K562 (cell line): ENCODE measurements at regions not wholly inside any gene's neighbourhood (a gene's known extent, or its start where the extent isn't known, plus 50 kb on each side); places are given as distances from the start of the nearest gene placed in this dataset.

Source experiments
- ATAC-seq: fragments of 200-7000 bp; cut with Tn5 transposase; 3 replicates; pipeline ENCODE4 v1.9.1; 2020; ENCODE audit warnings: moderate library complexity
- BruUV-seq: library from RNA; stranded (reverse); fragments of 400-500 nt; replicated peaks from 2 replicates; lab custom pipeline; 2021; lab: Mats Ljungman, UMichigan
- CTCF ChIA-PET: fragments of 300-600 bp; formaldehyde crosslinking; extraction: SDS; loops from one replicate; lab custom pipeline; 2021; ENCODE audit warnings: low intra/inter-chr PET ratio; lab: Yijun Ruan, JAX
- POLR2A ChIA-PET: fragments of 300-600, 350-650 bp; sonication (Branson Sonifier 250); formaldehyde crosslinking; extraction: SDS; loops from one replicate; lab custom pipeline; 2021; ENCODE audit warnings: antibody characterized with exemption, inconsistent platforms; lab: Yijun Ruan, JAX
- DNase-seq, 4 experiments: peaks; one replicate each; pipeline versions ENCODE4 v3.0.0 to v3.0.0-alpha.2; 2011 to 2018; ENCODE audit warnings: low spot score in 3 of 4, mixed read lengths in 3 of 4; ENCODE audit errors: extremely low read depth in 1 of 4
- FAIRE-seq: peaks from 2 replicates; lab custom pipeline; 2011; peaks lifted over from hg19 to GRCh38; lab: Jason Lieb, UNC
- H2AFZ ChIP-seq: 2 replicates; pipeline ENCODE4 v1.6.0; 2011; ENCODE audit warnings: low read depth, low read length, control low read depth, inconsistent platforms
- H3K27ac ChIP-seq: fragments of 200-600 bp; 3 replicates; pipeline ENCODE4 v1.8.0; 2011; ENCODE audit warnings: low read depth, mild to moderate bottlenecking, control low read depth, inconsistent platforms, low read length, moderate library complexity, mixed read lengths; ENCODE audit errors: extremely low read depth
- H3K27me3 ChIP-seq, 2 experiments: fragments of 300-600 bp in 1 of 2; 2 replicates in 1 of 2; 3 replicates in 1 of 2; pipeline versions ENCODE4 v1.6.0 to v1.8.0; 2011; ENCODE audit warnings: inconsistent platforms in 2 of 2, low read length in 2 of 2, mild to moderate bottlenecking in 1 of 2, mixed read lengths in 1 of 2, moderate library complexity in 1 of 2; ENCODE audit not compliant: control insufficient read depth in 2 of 2, insufficient read depth in 2 of 2
- H3K36me3 ChIP-seq: fragments of 300-600 bp; 3 replicates; pipeline ENCODE4 v1.8.0; 2011; ENCODE audit warnings: mild to moderate bottlenecking, low read length, inconsistent platforms; ENCODE audit not compliant: control insufficient read depth, insufficient read depth
- H3K4me1 ChIP-seq, 2 experiments: fragments of 200-600 bp in 1 of 2; replicated peaks in 1 of 2; 2 replicates in 1 of 2; 3 replicates in 1 of 2; pipeline versions ENCODE4 v1.5.1 to v1.8.0; 2011; ENCODE audit warnings: inconsistent platforms in 2 of 2, low read length in 2 of 2, mild to moderate bottlenecking in 1 of 2, mixed read lengths in 1 of 2, moderate library complexity in 1 of 2; ENCODE audit not compliant: control insufficient read depth in 2 of 2, insufficient read depth in 2 of 2
- H3K4me2 ChIP-seq: 2 replicates; pipeline ENCODE4 v1.6.1; 2011; ENCODE audit warnings: low read length, control low read depth, inconsistent platforms, mixed read lengths; ENCODE audit not compliant: insufficient read depth
- H3K4me3 ChIP-seq: fragments of 200-600 bp; sonication (generic), shearing (Covaris generic); 2 replicates; pipeline ENCODE4 v1.5.1; 2016; ENCODE audit warnings: control low read depth, inconsistent platforms
- H3K79me2 ChIP-seq: fragments of 200-600 bp; 3 replicates; pipeline ENCODE4 v1.8.0; 2011; ENCODE audit warnings: low read length, inconsistent platforms; ENCODE audit not compliant: control insufficient read depth, insufficient read depth
- H3K9ac ChIP-seq, 2 experiments: 2 replicates each; pipeline versions ENCODE4 v1.6.0 to v1.6.1; 2011; ENCODE audit warnings: low read depth in 2 of 2, low read length in 2 of 2, control low read depth in 1 of 2, inconsistent platforms in 1 of 2, mild to moderate bottlenecking in 1 of 2, mixed read lengths in 1 of 2; ENCODE audit not compliant: insufficient read depth in 1 of 2
- H3K9me1 ChIP-seq: one replicate; pipeline ENCODE4 v1.6.0; 2011; ENCODE audit warnings: inconsistent platforms, mild to moderate bottlenecking, low read length, moderate library complexity; ENCODE audit not compliant: control insufficient read depth, insufficient read depth
- H3K9me3 ChIP-seq: replicated peaks from 2 replicates; pipeline ENCODE4 v1.5.1; 2011; ENCODE audit warnings: low read depth, low read length, inconsistent platforms; ENCODE audit not compliant: control insufficient read depth, insufficient read depth
- H4K20me1 ChIP-seq: replicated peaks from 2 replicates; pipeline ENCODE4 v1.6.1; 2011; ENCODE audit warnings: low read length, inconsistent platforms, mixed read lengths; ENCODE audit not compliant: control insufficient read depth, insufficient read depth
- CBX2 ChIP-seq: fragments of 200-600 bp; sonication (generic); IDR thresholded peaks from one replicate; pipeline ENCODE4 v1.6.1; 2012; ENCODE audit warnings: mild to moderate bottlenecking, low read length, inconsistent platforms; ENCODE audit not compliant: insufficient read depth, poor library complexity, severe bottlenecking
- FOXA1 ChIP-seq: fragments of 450-650 bp; IDR thresholded peaks from 2 replicates; pipeline ENCODE4 v1.6.1; 2016; ENCODE audit warnings: mild to moderate bottlenecking, borderline replicate concordance
- GABPB2 ChIP-seq: fragments of 250-450 bp; sonication (Bioruptor Pico); conservative IDR thresholded peaks from 2 replicates; pipeline ENCODE4 v1.5.1; 2021; ENCODE audit warnings: mild to moderate bottlenecking
- GTF2A2 ChIP-seq: IDR thresholded peaks from 2 replicates; pipeline ENCODE4 v1.6.1; 2016; ENCODE audit warnings: mild to moderate bottlenecking, missing genetic modification characterization, missing compliant biosample characterization
- MAFF ChIP-seq: IDR thresholded peaks from 2 replicates; pipeline ENCODE4 v1.6.1; 2012; ENCODE audit warnings: low read length, improper control_type of control experiment
- MCM7 ChIP-seq, 2 experiments: fragments of 450-650 bp; IDR thresholded peaks; 2 replicates each; pipeline ENCODE4 v1.6.1; 2016 to 2018
- SMAD3 ChIP-seq: fragments of 450-650 bp; formaldehyde crosslinking; conservative IDR thresholded peaks from 2 replicates; pipeline ENCODE4 v1.4.0; 2020; ENCODE audit warnings: mild to moderate bottlenecking
- SMARCE1 ChIP-seq: fragments of 450-650 bp; IDR thresholded peaks from 2 replicates; pipeline ENCODE4 v1.7.1; 2016; ENCODE audit warnings: mild to moderate bottlenecking
- SRF ChIP-seq, 2 experiments: fragments of 250-450, 450-650 bp in 1 of 2; sonication (Bioruptor Pico) in 1 of 2; sonication (generic) in 1 of 2; formaldehyde crosslinking; IDR thresholded peaks; 2 replicates each; pipeline versions ENCODE4 v1.5.0 to v1.5.1; 2020 to 2022; ENCODE audit warnings: mild to moderate bottlenecking in 1 of 2, missing genetic modification reagents in 1 of 2
- TAL1 ChIP-seq: fragments of 450-650 bp; IDR thresholded peaks from 2 replicates; pipeline ENCODE4 v1.6.1; 2016; ENCODE audit warnings: mild to moderate bottlenecking
- TBP ChIP-seq: optimal IDR thresholded peaks from 2 replicates; pipeline ENCODE3; 2011; ENCODE audit warnings: low read depth, low read length, improper control_type of control experiment
- TCF7 ChIP-seq: sonication (generic); IDR thresholded peaks from 2 replicates; pipeline ENCODE4 v1.6.1; 2016; ENCODE audit warnings: antibody characterized with exemption, borderline replicate concordance
- ZFX ChIP-seq: sonication (generic); formaldehyde crosslinking; IDR thresholded peaks from 2 replicates; pipeline ENCODE4 v1.8.0; 2022; ENCODE audit warnings: mild to moderate bottlenecking, missing genetic modification reagents, moderate library complexity
- ZNF175 ChIP-seq: fragments of 200-800 bp; sonication (Bioruptor generic); IDR thresholded peaks from 2 replicates; pipeline ENCODE4 v1.6.1; 2016; ENCODE audit warnings: low read depth, mild to moderate bottlenecking, missing genetic modification characterization, missing compliant biosample characterization
- ZNF586 ChIP-seq: fragments of 450-650 bp; formaldehyde crosslinking; conservative IDR thresholded peaks from 2 replicates; pipeline ENCODE4 v1.4.0; 2020; ENCODE audit warnings: mild to moderate bottlenecking, moderate library complexity
- WGBS: fragments of 100-300 bp; shearing (Covaris generic); methylation state at CpG from one replicate; pipeline ENCODE4 v1.1.6; 2016; ENCODE audit warnings: low coverage, mixed read lengths; ENCODE audit not compliant: insufficient coverage; ENCODE audit errors: missing lambda C conversion rate; 5-methylcytosine and 5-hydroxymethylcytosine counted together
- in situ Hi-C: fragments of 300-500 bp; cut with MboI; formaldehyde crosslinking; loops from 4 replicates; pipeline ENCODE4 v1.15.0; 2018; ENCODE audit warnings: inconsistent platforms, mixed read lengths
- intact Hi-C: fragments of 100-400 bp; cut with micrococcal nuclease; formaldehyde crosslinking; loops from 2 replicates; pipeline ENCODE4 v1.14.2; 2022
- TF ChIP-seq, protein P1 (sequence below): fragments of 450-650 bp; IDR thresholded peaks from 2 replicates; pipeline ENCODE4 v1.7.0; 2016; ENCODE audit warnings: borderline replicate concordance
- TF ChIP-seq, protein P2 (sequence below): fragments of 250-450 bp; sonication (Bioruptor Pico); IDR thresholded peaks from 2 replicates; pipeline ENCODE4 v1.4.0; 2020; ENCODE audit warnings: mild to moderate bottlenecking, moderate library complexity, borderline replicate concordance
- TF ChIP-seq, protein P3 (sequence below), 2 experiments: fragments of 450-650 bp; IDR thresholded peaks; 2 replicates each; pipeline ENCODE4 v1.6.1; 2016

DNA sequence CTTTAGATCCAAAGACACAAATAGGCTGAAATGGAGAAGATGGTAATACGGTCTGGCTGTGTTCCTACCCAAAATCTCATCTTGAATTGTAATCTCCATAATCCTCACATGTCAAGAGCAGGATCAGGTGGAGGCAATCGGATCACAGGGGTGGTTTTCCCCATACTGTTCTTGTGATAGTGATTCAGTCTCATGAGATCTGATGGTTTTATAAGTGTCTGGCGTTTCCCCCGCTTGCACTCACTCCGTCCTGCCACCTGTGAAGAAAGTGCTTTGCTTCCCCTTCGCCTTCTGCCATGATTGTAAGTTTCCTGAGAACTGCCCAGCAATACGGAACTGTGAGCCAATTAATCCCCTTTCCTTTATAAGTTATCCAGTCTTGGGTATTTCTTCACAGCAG, 1795.5 kb upstream of the FLRT2 start:
- in situ Hi-C loops = no loop called here

More for the DNA sequence above, 1795.5 kb upstream of the FLRT2 start:
- TF ChIP-seq CBX2 (no peak), TCF7 (no peak), GABPB2 (CRISPR knock-in tag) (no peak), TAL1 (no peak), SRF (CRISPR knock-in tag; IDR thresholded peaks at IDR 0.05) (no peak), GTF2A2 (tag) (no peak), ZNF586 (CRISPR knock-in tag) (no peak), MAFF (no peak), FOXA1 (no peak), TBP (no peak), SMARCE1 (no peak), ZNF175 (CRISPR knock-in tag) (no peak), ZFX (CRISPR knock-in tag) (no peak), MCM7 (IDR thresholded peaks at IDR 0.05) (no peak), SMAD3 (CRISPR knock-in tag) (no peak)
- TF ChIP-seq, protein P1, sequence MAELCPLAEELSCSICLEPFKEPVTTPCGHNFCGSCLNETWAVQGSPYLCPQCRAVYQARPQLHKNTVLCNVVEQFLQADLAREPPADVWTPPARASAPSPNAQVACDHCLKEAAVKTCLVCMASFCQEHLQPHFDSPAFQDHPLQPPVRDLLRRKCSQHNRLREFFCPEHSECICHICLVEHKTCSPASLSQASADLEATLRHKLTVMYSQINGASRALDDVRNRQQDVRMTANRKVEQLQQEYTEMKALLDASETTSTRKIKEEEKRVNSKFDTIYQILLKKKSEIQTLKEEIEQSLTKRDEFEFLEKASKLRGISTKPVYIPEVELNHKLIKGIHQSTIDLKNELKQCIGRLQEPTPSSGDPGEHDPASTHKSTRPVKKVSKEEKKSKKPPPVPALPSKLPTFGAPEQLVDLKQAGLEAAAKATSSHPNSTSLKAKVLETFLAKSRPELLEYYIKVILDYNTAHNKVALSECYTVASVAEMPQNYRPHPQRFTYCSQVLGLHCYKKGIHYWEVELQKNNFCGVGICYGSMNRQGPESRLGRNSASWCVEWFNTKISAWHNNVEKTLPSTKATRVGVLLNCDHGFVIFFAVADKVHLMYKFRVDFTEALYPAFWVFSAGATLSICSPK = no peak
- TF ChIP-seq, protein P2, sequence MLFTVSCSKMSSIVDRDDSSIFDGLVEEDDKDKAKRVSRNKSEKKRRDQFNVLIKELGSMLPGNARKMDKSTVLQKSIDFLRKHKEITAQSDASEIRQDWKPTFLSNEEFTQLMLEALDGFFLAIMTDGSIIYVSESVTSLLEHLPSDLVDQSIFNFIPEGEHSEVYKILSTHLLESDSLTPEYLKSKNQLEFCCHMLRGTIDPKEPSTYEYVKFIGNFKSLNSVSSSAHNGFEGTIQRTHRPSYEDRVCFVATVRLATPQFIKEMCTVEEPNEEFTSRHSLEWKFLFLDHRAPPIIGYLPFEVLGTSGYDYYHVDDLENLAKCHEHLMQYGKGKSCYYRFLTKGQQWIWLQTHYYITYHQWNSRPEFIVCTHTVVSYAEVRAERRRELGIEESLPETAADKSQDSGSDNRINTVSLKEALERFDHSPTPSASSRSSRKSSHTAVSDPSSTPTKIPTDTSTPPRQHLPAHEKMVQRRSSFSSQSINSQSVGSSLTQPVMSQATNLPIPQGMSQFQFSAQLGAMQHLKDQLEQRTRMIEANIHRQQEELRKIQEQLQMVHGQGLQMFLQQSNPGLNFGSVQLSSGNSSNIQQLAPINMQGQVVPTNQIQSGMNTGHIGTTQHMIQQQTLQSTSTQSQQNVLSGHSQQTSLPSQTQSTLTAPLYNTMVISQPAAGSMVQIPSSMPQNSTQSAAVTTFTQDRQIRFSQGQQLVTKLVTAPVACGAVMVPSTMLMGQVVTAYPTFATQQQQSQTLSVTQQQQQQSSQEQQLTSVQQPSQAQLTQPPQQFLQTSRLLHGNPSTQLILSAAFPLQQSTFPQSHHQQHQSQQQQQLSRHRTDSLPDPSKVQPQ (CRISPR knock-in tag) = no peak
- TF ChIP-seq, protein P3, sequence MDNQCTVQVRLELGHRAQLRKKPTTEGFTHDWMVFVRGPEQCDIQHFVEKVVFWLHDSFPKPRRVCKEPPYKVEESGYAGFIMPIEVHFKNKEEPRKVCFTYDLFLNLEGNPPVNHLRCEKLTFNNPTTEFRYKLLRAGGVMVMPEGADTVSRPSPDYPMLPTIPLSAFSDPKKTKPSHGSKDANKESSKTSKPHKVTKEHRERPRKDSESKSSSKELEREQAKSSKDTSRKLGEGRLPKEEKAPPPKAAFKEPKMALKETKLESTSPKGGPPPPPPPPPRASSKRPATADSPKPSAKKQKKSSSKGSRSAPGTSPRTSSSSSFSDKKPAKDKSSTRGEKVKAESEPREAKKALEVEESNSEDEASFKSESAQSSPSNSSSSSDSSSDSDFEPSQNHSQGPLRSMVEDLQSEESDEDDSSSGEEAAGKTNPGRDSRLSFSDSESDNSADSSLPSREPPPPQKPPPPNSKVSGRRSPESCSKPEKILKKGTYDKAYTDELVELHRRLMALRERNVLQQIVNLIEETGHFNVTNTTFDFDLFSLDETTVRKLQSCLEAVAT (IDR thresholded peaks at IDR 0.05) = no peak
- no peaks in the 10 kb centered on the region for H3K27me3 ChIP-seq
- H3K4me3 ChIP-seq = no peak overlapping the region
- H3K79me2 ChIP-seq = no peaks in the 10 kb centered on the region
- no TSS peak for BruUV-seq
- no peak overlapping the region for H3K9ac ChIP-seq
- FAIRE-seq (no peak), DNase-seq (no peak), ATAC-seq (no peak)
- H4K20me1 ChIP-seq = no peaks in the 10 kb centered on the region
- H3K4me2 ChIP-seq = no peak overlapping the region
- H3K9me1 ChIP-seq = no peaks in the 10 kb centered on the region
- 0% methylated on average over 6 of the region's 7 CpGs for WGBS
- H3K36me3 ChIP-seq = no peaks in the 10 kb centered on the region
- no peak overlapping the region for H3K27ac ChIP-seq
- intact Hi-C loops = no loop called here
- CTCF ChIA-PET = no interaction called here
- H3K9me3 ChIP-seq = no peaks in the 10 kb centered on the region
- no peak overlapping the region for H2AFZ ChIP-seq
- POLR2A ChIA-PET = no interaction called here
- no peaks in the 10 kb centered on the region for H3K4me1 ChIP-seq
